H1 (cell line): ENCODE measurements at regions not wholly inside any gene's neighbourhood (a gene's known extent, or its start where the extent isn't known, plus 50 kb on each side); places are given as distances from the start of the nearest gene placed in this dataset.

ENCODE experiments used
- PHF8 ChIP-seq: fragments of 200-600 bp; sonication (generic); conservative IDR thresholded peaks from 2 replicates; pipeline ENCODE4 v1.7.1; 2012; ENCODE audit warnings: low read depth, mild to moderate bottlenecking, inconsistent platforms, low read length, moderate library complexity
- RAD21 ChIP-seq, 2 experiments: IDR thresholded peaks in 1 of 2; conservative IDR thresholded peaks in 1 of 2; 2 replicates each; pipeline ENCODE4 v1.6.1; 2011; ENCODE audit warnings: low read depth in 2 of 2, low read length in 2 of 2, improper control_type of control experiment in 1 of 2, inconsistent platforms in 1 of 2, mild to moderate bottlenecking in 1 of 2, moderate library complexity in 1 of 2
- SP2 ChIP-seq: IDR thresholded peaks from 2 replicates; pipeline ENCODE4 v1.6.1; 2012; ENCODE audit warnings: mild to moderate bottlenecking, low read length, inconsistent platforms
- TF ChIP-seq, protein P1 (sequence below): IDR thresholded peaks from 2 replicates; pipeline ENCODE4 v1.6.1; 2012; ENCODE audit warnings: inconsistent platforms
- TF ChIP-seq, protein P2 (sequence below), 3 experiments: IDR thresholded peaks; 1 replicate in 2 of 3; 2 replicates in 1 of 3; pipeline versions ENCODE4 v1.5.1 to v1.6.1; 2011; ENCODE audit warnings: low read length in 3 of 3, mild to moderate bottlenecking in 3 of 3, inconsistent platforms in 2 of 3, low read depth in 1 of 3, moderate library complexity in 1 of 3; ENCODE audit not compliant: insufficient read depth in 1 of 3; ENCODE audit errors: control extremely low read depth in 1 of 3

DNA sequence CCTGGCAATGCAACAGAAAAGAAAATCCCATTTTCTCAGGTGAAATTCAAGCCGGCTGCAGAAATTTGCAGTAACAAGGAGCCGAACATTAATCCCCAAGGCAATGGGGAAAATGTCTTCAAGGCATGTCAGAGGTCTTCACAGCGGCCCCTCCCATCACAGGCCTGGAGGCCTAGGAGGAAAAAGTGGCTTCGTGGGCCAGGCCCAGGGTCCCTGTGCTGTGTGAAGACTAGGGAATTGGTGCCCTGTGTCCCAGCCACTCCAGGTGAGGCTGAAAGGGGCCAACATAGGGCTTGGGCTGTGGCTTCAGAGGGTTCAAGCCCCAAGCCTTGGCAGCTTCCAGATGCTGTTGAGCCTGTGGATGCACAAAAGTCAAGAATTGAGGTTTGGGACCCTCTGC is 111.7 kb downstream of the CD24 start (continued):
- TF ChIP-seq, protein P1, sequence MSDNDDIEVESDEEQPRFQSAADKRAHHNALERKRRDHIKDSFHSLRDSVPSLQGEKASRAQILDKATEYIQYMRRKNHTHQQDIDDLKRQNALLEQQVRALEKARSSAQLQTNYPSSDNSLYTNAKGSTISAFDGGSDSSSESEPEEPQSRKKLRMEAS = no peak
- TF ChIP-seq SP2 (no peak), RAD21 (IDR thresholded peaks at IDR 0.05 in 1 of 2, conservative IDR thresholded peaks at IDR 0.05 in 1 of 2; ENCODE audit: low read depth in 2 of 2, low read length in 2 of 2) (no peak), PHF8 (no peak)
- TF ChIP-seq, protein P2, sequence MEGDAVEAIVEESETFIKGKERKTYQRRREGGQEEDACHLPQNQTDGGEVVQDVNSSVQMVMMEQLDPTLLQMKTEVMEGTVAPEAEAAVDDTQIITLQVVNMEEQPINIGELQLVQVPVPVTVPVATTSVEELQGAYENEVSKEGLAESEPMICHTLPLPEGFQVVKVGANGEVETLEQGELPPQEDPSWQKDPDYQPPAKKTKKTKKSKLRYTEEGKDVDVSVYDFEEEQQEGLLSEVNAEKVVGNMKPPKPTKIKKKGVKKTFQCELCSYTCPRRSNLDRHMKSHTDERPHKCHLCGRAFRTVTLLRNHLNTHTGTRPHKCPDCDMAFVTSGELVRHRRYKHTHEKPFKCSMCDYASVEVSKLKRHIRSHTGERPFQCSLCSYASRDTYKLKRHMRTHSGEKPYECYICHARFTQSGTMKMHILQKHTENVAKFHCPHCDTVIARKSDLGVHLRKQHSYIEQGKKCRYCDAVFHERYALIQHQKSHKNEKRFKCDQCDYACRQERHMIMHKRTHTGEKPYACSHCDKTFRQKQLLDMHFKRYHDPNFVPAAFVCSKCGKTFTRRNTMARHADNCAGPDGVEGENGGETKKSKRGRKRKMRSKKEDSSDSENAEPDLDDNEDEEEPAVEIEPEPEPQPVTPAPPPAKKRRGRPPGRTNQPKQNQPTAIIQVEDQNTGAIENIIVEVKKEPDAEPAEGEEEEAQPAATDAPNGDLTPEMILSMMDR (IDR thresholded peaks at IDR 0.05; ENCODE audit: control extremely low read depth in 1 of 3, insufficient read depth in 1 of 3, low read depth in 1 of 3, low read length in 3 of 3) = no peak
